ENCODE measurements at regions not wholly inside any gene's neighbourhood (a gene's known extent, or its start where the extent isn't known, plus 50 kb on each side); places are given as distances from the start of the nearest gene placed in this dataset.

- peaks cover 12% of the 10 kb centered on the region; the same call in 1 of the 2 replicates for H3K27me3 ChIP-seq
- H3K4me3 ChIP-seq (ENCODE audit: low read depth, low read length): no peak overlapping the region
- no peak for TF ChIP-seq CTCF (IDR thresholded peaks at IDR 0.05; ENCODE audit: low read depth, low read length)
- H3K4me1 ChIP-seq: no peaks in the 10 kb centered on the region
- H3K9me3 ChIP-seq: no peaks in the 10 kb centered on the region
- H3K36me3 ChIP-seq: no peaks in the 10 kb centered on the region
- no peak for DNase-seq
Observed at GRCh38 chr7:106183952-106184351, 71.8 kb upstream of the SYPL1 start.

- Histone ChIP-seq H3K9me3 (no peaks in the 10 kb centered on the region), H3K4me3 (ENCODE audit: low read depth, low read length) (no peak overlapping the region), H3K27me3 (peaks cover 1% of the 10 kb centered on the region; the same call in 1 of the 2 replicates), H3K4me1 (no peaks in the 10 kb centered on the region), H3K36me3 (no peaks in the 10 kb centered on the region)
- no peak for DNase-seq
- no peak for TF ChIP-seq CTCF (IDR thresholded peaks at IDR 0.05; ENCODE audit: low read depth, low read length)
Observed at GRCh38 chr7:106182904-106183303, 70.8 kb upstream of the SYPL1 start.

GRCh38 chr7:106181658-106182265 is 69.7 kb upstream of the SYPL1 start:
- DNase-seq: no peak
- no peak overlapping the region for H3K4me3 ChIP-seq (ENCODE audit: low read depth, low read length)
- no peaks in the 10 kb centered on the region for H3K4me1 ChIP-seq
- TF ChIP-seq CTCF (IDR thresholded peaks at IDR 0.05; ENCODE audit: low read depth, low read length): no peak
- H3K36me3 ChIP-seq: no peaks in the 10 kb centered on the region
- H3K9me3 ChIP-seq: no peaks in the 10 kb centered on the region
- H3K27me3 ChIP-seq: no peaks in the 10 kb centered on the region

GRCh38 chr7:106180721-106181120 is 68.6 kb upstream of the SYPL1 start:
- no peak for DNase-seq
- H3K36me3 ChIP-seq: no peaks in the 10 kb centered on the region

GRCh38 chr7:106179256-106179655 is 67.1 kb upstream of the SYPL1 start:
- TF ChIP-seq CTCF (IDR thresholded peaks at IDR 0.05; ENCODE audit: low read depth, low read length): no peak
- Histone ChIP-seq H3K9me3 (no peaks in the 10 kb centered on the region), H3K36me3 (no peaks in the 10 kb centered on the region), H3K4me3 (ENCODE audit: low read depth, low read length) (no peak overlapping the region), H3K4me1 (no peaks in the 10 kb centered on the region), H3K27me3 (no peaks in the 10 kb centered on the region)
- DNase-seq: no peak

More at GRCh38 chr7:106180721-106181120, 68.6 kb upstream of the SYPL1 start:
- Histone ChIP-seq H3K4me3 (ENCODE audit: low read depth, low read length) (no peak overlapping the region), H3K9me3 (no peaks in the 10 kb centered on the region), H3K4me1 (no peaks in the 10 kb centered on the region), H3K27me3 (no peaks in the 10 kb centered on the region)
- TF ChIP-seq CTCF (IDR thresholded peaks at IDR 0.05; ENCODE audit: low read depth, low read length): no peak

- Histone ChIP-seq H3K4me1 (no peaks in the 10 kb centered on the region), H3K36me3 (no peaks in the 10 kb centered on the region), H3K4me3 (ENCODE audit: low read depth, low read length) (no peak overlapping the region), H3K27me3 (no peaks in the 10 kb centered on the region), H3K9me3 (no peaks in the 10 kb centered on the region)
- TF ChIP-seq CTCF (IDR thresholded peaks at IDR 0.05; ENCODE audit: low read depth, low read length): no peak
- DNase-seq: no peak
Observed at GRCh38 chr7:106178593-106179134, 66.6 kb upstream of the SYPL1 start.
